Stomach (tissue), 8 donors: ENCODE measurements at regions not wholly inside any gene's neighbourhood (a gene's known extent, or its start where the extent isn't known, plus 50 kb on each side); places are given as distances from the start of the nearest gene placed in this dataset.

ENCODE experiments used
- DNase-seq, 2 donors: peaks; one replicate each; pipeline versions ENCODE4 v3.0.0 to v3.0.0-alpha.2; 2013 to 2019
- H3K27ac ChIP-seq, 5 donors: fragments of 200-600 bp in 4 of 5; sonication (generic) in 4 of 5; one replicate each; pipeline ENCODE4 v1.5.1; 2013 to 2019; ENCODE audit warnings: mild to moderate bottlenecking in 1 of 5, moderate library complexity in 1 of 5
- H3K27me3 ChIP-seq, 3 donors: fragments of 200-600 bp; sonication (generic); one replicate each; pipeline ENCODE4 v1.5.1; 2017 to 2019; ENCODE audit warnings: mixed run types in 1 of 3
- H3K36me3 ChIP-seq, 4 donors: fragments of 200-600 bp; sonication (generic); 1 replicate in 3 of 4; 2 replicates in 1 of 4; pipeline ENCODE4 v1.5.1; 2016 to 2019
- H3K4me1 ChIP-seq, 4 donors: fragments of 200-600 bp; sonication (generic); one replicate each; pipeline ENCODE4 v1.5.1; 2016 to 2019
- H3K4me3 ChIP-seq, 4 donors: fragments of 200-600 bp; sonication (generic) in 3 of 4; one replicate each; pipeline ENCODE4 v1.5.1; 2016 to 2019; ENCODE audit warnings: mild to moderate bottlenecking in 1 of 4
- H3K9me3 ChIP-seq, 4 donors: fragments of 200-600 bp; sonication (generic); one replicate each; pipeline ENCODE4 v1.5.1; 2016 to 2019
- EP300 ChIP-seq: sonication (generic); formaldehyde crosslinking; IDR thresholded peaks from one replicate; pipeline ENCODE4 v1.6.1; 2017; ENCODE audit warnings: antibody characterized with exemption
- POLR2A ChIP-seq, 4 donors: fragments of 450-650 bp; IDR thresholded peaks; one replicate each; pipeline ENCODE4 v1.6.1; 2016; ENCODE audit warnings: antibody characterized with exemption in 4 of 4, control low read depth in 2 of 4, mild to moderate bottlenecking in 1 of 4, moderate library complexity in 1 of 4
- POLR2AphosphoS5 ChIP-seq, 3 donors: sonication (generic); formaldehyde crosslinking; IDR thresholded peaks; one replicate each; pipeline ENCODE4 v1.6.1; 2016; ENCODE audit warnings: antibody characterized with exemption in 3 of 3
- WGBS, 5 donors: extraction: QIAGEN DNeasy Blood & Tissue Kit in 3 of 5; methylation state at CpG; one replicate each; pipeline versions ENCODE4 v1.1.5 to v1.1.7; 2013 to 2018; 5-methylcytosine and 5-hydroxymethylcytosine counted together
- intact Hi-C: fragments of 100-400 bp; cut with DNase I; formaldehyde crosslinking; loops from one replicate; pipeline ENCODE4 v1.15.1; 2023; ENCODE audit warnings: low total_unique reads
- TF ChIP-seq, protein P1 (sequence below), 7 experiments: fragments of 450-650 bp in 4 of 7; fragments of 200-600 bp in 3 of 7; sonication (generic) in 3 of 7; IDR thresholded peaks; one replicate each; pipeline ENCODE4 v1.5.1; 2016 to 2019; ENCODE audit warnings: antibody characterized with exemption in 7 of 7, control low read depth in 2 of 7, mild to moderate bottlenecking in 1 of 7
- donor health status: healthy with polysubstance abuse.
- donor health status: Bipolar disorder and iron deficiency.
- donor health status: healthy.

DNA sequence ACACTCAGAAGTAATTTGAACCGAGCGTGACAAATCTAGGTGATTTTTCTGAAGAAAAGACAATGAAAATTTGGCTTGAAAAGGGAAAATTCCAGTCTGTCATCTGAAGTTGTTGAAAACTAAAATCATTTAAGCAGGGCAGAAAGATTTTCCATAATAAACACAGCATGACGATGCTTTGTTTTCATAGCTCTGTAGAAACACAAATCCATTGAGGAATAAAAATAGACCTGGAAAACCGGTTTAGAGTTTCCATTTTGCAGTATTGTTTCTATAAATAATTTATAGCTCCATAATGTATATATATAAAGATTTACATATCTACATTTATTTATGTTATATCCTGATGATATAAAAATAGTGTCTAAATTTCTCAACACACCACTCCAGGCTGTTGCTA, 1918.5 kb upstream of the FLRT2 start:
- TF ChIP-seq POLR2AphosphoS5 (IDR thresholded peaks at IDR 0.05) (no peak), POLR2A (IDR thresholded peaks at IDR 0.05) (no peak), EP300 (no peak)
- TF ChIP-seq, protein P1, sequence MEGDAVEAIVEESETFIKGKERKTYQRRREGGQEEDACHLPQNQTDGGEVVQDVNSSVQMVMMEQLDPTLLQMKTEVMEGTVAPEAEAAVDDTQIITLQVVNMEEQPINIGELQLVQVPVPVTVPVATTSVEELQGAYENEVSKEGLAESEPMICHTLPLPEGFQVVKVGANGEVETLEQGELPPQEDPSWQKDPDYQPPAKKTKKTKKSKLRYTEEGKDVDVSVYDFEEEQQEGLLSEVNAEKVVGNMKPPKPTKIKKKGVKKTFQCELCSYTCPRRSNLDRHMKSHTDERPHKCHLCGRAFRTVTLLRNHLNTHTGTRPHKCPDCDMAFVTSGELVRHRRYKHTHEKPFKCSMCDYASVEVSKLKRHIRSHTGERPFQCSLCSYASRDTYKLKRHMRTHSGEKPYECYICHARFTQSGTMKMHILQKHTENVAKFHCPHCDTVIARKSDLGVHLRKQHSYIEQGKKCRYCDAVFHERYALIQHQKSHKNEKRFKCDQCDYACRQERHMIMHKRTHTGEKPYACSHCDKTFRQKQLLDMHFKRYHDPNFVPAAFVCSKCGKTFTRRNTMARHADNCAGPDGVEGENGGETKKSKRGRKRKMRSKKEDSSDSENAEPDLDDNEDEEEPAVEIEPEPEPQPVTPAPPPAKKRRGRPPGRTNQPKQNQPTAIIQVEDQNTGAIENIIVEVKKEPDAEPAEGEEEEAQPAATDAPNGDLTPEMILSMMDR (IDR thresholded peaks at IDR 0.05): no peak
- no peaks in the 10 kb centered on the region for H3K36me3 ChIP-seq
- no peak overlapping the region for H3K4me3 ChIP-seq
- H3K9me3 ChIP-seq: peaks cover 0 to 13% (median 4%) of the 10 kb centered on the region in 4 donors
- H3K4me1 ChIP-seq: no peaks in the 10 kb centered on the region
- no peak for DNase-seq
- H3K27me3 ChIP-seq: no peaks in the 10 kb centered on the region
- 49 to 57% (median 52%) methylated on average over 4 of the region's 4 CpGs for WGBS, 5 donors
- intact Hi-C loops: no loop called here
- H3K27ac ChIP-seq: no peak overlapping the region

DNA sequence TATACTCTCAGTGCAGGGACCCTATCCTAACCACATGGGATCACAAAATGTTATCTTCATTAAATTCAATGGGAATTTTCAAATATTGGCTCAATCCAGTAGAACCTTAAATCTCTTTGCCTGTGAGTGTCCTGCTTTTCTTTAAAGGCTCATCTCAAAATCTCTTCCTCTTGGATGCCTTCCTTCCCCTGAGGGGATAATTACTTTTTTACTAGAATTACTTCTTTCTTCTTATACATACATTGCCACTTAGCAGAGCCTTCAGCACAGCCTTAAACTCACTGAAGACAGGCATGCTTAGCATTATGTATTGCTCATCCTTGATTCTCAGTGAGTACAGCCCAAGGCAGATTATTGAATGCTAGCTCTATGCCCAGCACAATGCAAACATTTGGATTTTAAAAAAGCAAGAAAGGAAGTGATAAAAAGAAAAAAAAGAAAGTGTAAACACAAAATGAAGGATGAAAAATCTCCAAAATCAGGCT, 1918.0 kb upstream of the FLRT2 start:
- intact Hi-C loops: no loop called here
- H3K4me3 ChIP-seq: no peak overlapping the region
- no peak overlapping the region for H3K27ac ChIP-seq
- H3K36me3 ChIP-seq: no peaks in the 10 kb centered on the region
- no peak for DNase-seq
- TF ChIP-seq, protein P1 (IDR thresholded peaks at IDR 0.05): no peak
- TF ChIP-seq EP300 (no peak), POLR2A (IDR thresholded peaks at IDR 0.05) (no peak), POLR2AphosphoS5 (IDR thresholded peaks at IDR 0.05) (no peak)
- H3K9me3 ChIP-seq: peaks cover 0 to 8% (median 4%) of the 10 kb centered on the region in 4 donors
- H3K27me3 ChIP-seq: no peaks in the 10 kb centered on the region
- H3K4me1 ChIP-seq: no peaks in the 10 kb centered on the region

DNA sequence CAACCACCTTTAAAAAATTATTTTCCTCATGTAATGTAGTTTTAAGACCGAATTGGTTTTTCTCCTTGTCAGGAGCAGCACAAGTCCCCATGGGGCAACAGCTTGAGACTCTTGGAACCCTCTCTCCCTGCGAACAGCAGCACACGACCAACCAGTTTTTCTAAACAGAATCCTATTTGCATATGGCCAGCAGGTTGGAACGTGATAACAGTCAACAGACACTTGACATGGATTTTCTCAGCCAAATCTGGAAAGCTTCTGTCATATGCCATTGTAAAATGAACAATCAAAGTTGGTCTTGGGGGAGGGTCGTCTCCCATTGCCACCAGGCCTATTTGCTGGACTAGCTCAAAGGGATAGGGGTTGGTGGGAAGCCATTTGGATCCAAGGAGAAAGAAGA, 1915.0 kb upstream of the FLRT2 start:
- no peaks in the 10 kb centered on the region for H3K36me3 ChIP-seq
- H3K4me1 ChIP-seq: no peaks in the 10 kb centered on the region
- intact Hi-C loops: no loop called here
- no peak for DNase-seq
- no peak overlapping the region for H3K27ac ChIP-seq
- TF ChIP-seq POLR2A (IDR thresholded peaks at IDR 0.05) (no peak), POLR2AphosphoS5 (IDR thresholded peaks at IDR 0.05) (no peak), EP300 (no peak)
- TF ChIP-seq, protein P1 (IDR thresholded peaks at IDR 0.05): no peak
- no peaks in the 10 kb centered on the region for H3K9me3 ChIP-seq
- no peaks in the 10 kb centered on the region for H3K27me3 ChIP-seq
- no peak overlapping the region for H3K4me3 ChIP-seq
- 51 to 63% (median 59%) methylated on average over 5 of the region's 5 CpGs for WGBS, 5 donors

DNA sequence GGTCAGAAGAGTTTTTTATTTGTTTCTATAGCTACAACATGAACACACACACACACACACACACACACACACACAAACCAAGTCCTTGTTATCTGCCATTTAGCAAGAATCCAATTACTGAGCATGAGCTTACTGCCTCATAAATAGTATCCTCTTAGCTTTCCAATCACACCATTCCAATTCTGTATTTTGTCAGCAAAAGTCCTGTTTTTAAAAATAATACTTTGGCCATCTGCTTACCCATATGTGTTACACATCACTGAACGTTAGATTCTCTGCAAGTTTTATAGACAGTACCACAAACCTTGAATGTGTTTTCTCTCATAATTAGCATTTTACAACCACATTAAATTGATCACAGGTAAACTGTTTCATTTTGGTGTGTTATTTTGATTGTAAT, 1905.4 kb upstream of the FLRT2 start:
- intact Hi-C loops: no loop called here
- Histone ChIP-seq H3K27me3 (no peaks in the 10 kb centered on the region), H3K36me3 (no peaks in the 10 kb centered on the region), H3K4me3 (no peak overlapping the region), H3K9me3 (no peaks in the 10 kb centered on the region), H3K4me1 (no peaks in the 10 kb centered on the region), H3K27ac (no peak overlapping the region)
- WGBS, 5 donors: 50 to 62% (median 57%) methylated on average over 1 of the region's 1 CpG
- peak in 1 of 2 donors; percentile 14 for DNase-seq
- TF ChIP-seq POLR2A (IDR thresholded peaks at IDR 0.05): no peak
- TF ChIP-seq, protein P1 (IDR thresholded peaks at IDR 0.05): no peak
- no peak for TF ChIP-seq POLR2AphosphoS5 (IDR thresholded peaks at IDR 0.05)
- TF ChIP-seq EP300: no peak
